GM12864 (cell line): ENCODE measurements at regions not wholly inside any gene's neighbourhood (a gene's known extent, or its start where the extent isn't known, plus 50 kb on each side); places are given as distances from the start of the nearest gene placed in this dataset.

ENCODE experiments used
- DNase-seq: peaks from one replicate; pipeline ENCODE4 v3.0.0-alpha.2; 2011; ENCODE audit warnings: low read depth
- H3K4me3 ChIP-seq: 2 replicates; pipeline ENCODE4 v1.5.1; 2011; ENCODE audit warnings: mild to moderate bottlenecking, low read depth, low read length, control low read depth
- CTCF ChIP-seq: IDR thresholded peaks from 2 replicates; pipeline ENCODE4 v1.5.1; 2011; ENCODE audit warnings: low read depth, mild to moderate bottlenecking, moderate library complexity, low read length, control low read depth, inconsistent platforms; ENCODE audit errors: missing control alignments

GRCh38 chr11:112649856-112650255 lies 311.4 kb upstream of the NCAM1 start:
- DNase-seq = no peak
- no peak overlapping the region for H3K4me3 ChIP-seq
- no peak for TF ChIP-seq CTCF

- no peak overlapping the region for H3K4me3 ChIP-seq
- no peak for DNase-seq
- no peak for TF ChIP-seq CTCF
These were observed 310.7 kb upstream of the NCAM1 start for GRCh38 chr11:112650527-112650926.

- no peak for TF ChIP-seq CTCF
- DNase-seq = no peak
These were observed 309.8 kb upstream of the NCAM1 start for GRCh38 chr11:112651386-112651785.

GRCh38 chr11:112652786-112653390 lies 308.3 kb upstream of the NCAM1 start:
- DNase-seq = no peak
- no peak for TF ChIP-seq CTCF
- no peak overlapping the region for H3K4me3 ChIP-seq

More at GRCh38 chr11:112651386-112651785, 309.8 kb upstream of the NCAM1 start:
- H3K4me3 ChIP-seq = no peak overlapping the region

- H3K4me3 ChIP-seq = no peak overlapping the region
- TF ChIP-seq CTCF = no peak
- no peak for DNase-seq
These were observed 305.8 kb upstream of the NCAM1 start for GRCh38 chr11:112655371-112655770.

GRCh38 chr11:112656772-112657428 lies 304.3 kb upstream of the NCAM1 start:
- DNase-seq = no peak
- TF ChIP-seq CTCF = no peak
- no peak overlapping the region for H3K4me3 ChIP-seq

GRCh38 chr11:112658431-112658878 lies 302.8 kb upstream of the NCAM1 start:
- no peak for TF ChIP-seq CTCF
- H3K4me3 ChIP-seq = no peak overlapping the region
- DNase-seq = no peak
